ENCODE measurements at regions not wholly inside any gene's neighbourhood (a gene's known extent, or its start where the extent isn't known, plus 50 kb on each side); places are given as distances from the start of the nearest gene placed in this dataset.
"Not testable (repeated sequence)": the region's sequence is repeated elsewhere in the genome, so short reads cannot be mapped to it uniquely, and the experiment has no call there.

DNA sequence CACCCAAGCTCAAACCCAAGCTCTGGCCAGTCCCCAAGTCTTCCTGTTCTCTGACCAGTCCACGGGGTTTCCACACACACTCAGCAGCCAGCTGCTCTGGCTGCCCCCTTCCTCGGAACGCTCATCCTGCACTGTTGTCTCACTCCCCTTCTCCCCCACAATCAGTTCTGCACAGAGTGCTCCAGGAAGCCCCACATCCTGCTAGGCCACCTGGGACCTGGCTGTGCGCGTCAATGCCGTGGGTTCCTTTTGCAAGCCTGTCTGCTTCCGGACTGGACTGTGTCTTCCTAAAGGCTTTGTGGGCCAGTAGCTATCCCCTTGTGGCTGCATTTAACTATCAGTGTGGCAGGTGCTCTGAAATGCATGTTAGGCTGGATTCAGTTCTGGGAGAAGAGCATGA is 605.0 kb upstream of the RAB6C start:
- no peak for DNase-seq

DNA sequence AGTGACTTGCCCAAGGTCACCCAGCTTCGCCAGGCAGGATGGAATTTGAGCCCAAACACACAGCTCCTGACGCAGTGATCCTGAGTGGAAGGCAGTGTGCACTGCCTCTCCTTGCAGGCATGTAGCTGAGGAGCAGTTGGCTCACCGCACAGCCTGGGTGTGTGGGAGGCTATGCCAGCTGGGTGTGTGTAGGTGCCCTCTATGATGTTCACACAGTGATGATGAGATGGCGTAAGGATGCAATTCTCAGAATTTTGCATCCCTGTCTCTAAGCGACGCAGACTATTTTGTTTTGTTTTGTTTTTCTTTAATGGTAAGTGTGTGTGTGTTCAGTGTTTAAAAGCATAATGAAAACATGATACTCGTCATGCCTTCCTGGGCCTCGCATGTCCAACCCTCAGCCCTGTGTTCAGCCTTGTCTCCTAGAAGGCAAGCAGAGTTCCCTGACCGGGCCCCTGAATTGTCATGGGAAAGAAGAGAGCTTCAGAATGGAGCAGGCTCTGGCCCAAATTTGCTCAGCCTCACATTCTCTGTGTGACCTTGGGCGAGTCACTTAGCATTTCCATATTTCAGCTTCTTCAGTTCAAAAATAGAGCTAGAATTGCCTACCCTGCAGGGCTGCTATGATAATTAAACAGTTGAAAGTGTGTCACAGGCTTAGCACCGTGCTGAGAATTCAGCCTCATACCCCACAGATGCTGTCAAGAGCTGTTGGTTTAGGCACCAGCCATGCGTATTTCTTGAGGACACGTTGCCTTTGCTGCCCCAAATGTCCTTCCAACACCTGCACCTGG is 603.6 kb upstream of the RAB6C start:
- no peak for DNase-seq

DNA sequence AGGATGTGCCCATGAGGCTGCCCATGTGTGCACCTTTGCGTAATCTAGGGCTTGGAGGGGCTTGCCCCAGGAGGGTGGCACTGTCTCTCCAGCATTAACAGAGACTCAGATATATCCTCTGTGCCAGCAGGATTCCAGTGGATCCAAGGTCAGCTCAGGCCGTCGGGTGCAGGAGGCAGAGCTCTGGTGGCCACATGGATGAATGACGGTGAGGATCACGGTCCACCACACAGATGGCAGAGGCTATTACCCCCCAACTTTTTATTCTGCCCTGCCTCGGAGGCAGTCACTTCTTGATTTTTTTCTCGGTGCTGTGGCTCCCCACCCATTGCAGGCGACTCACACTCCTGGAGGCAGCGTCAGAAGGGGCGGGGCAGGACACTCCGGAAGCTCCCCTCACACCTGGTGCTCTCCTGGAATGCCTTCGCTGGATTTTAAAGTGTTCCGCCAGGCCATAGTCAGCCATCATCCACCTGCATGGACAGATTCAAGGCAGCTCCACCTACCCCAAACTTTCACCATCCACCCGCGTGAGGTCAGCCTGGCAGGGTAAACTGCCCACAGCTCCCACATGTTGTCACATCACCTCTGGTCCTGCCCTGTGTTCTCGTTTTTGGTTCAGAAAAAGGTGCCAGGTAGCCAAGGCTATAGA is 602.9 kb upstream of the RAB6C start:
- no peak for DNase-seq

DNA sequence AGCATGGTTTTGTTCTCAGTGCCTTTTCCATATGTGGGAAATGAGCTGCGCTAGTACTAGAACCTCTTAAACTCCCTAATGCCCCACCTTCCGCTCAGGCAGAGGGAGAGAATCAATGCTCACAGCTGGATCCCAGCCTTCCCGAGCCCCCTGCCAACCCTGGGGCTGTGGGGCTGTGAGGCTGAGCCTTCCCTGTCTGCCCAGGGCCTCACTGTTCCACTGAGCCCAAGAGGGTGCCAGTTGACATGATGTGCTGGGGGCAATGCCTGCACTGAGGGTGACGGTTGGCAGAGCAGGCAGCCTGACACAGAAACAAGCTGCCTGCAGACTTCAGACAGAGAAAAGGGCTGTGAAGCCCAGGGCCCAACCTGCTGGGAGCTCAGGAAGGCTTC is 602.4 kb upstream of the RAB6C start:
- DNase-seq, result no peak

DNA sequence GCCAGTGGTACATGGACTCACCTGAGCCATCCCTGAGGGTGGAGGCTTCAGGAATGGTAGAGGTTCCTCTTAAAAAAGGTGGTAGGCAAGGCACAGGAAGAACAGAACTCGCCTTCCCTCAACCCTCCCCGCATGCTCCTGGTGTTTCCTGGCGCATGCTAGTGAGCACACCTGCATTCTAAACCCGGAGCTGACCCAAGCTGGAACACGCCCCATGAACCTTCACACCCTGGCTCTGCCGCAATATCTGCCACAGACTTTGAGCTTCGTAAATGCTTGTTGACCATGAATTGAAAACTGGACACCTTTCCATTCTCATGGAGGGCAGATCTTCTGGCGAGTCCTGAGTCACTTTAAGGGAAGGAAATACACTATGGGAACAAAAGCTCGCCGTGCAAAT is 601.3 kb upstream of the RAB6C start:
- DNase-seq, result no peak

DNA sequence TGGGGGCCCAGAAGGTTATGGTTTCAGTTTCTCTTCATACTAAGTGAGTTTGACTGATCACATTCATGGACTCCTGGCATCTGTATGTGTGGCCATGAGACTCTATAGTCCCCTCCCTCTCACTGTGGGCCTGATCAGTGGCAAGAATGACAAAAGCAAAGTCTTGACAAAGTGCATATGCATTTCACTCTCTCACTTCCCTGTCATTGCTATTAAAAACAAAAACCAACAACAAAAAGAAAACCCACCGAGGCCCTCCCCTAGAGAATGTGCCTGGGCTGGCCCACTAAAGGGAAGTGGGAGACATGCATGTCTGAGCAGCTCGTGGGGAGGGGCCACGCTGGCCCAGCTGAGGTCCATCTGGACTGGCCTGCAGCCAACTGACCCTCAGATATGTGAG is 600.1 kb upstream of the RAB6C start:
- DNase-seq, result no peak

DNA sequence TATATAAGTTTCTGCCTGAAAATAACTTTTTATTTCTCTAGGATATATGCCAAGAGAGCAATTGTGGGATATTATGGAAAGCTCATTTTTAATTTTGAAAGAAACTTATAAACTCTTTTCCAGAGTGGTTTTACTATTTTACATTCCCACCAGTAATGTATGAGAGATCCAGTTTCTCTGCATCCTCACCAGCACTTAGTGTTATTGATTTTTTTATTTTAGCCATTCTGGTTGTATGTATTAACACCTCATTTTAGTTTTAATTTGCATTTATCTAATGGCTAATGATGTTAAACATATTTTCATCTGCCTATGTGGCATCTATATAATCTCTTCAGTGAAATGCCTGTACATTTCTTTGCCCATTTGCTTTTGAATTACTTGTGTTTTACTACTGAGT is 597.7 kb upstream of the RAB6C start:
- DNase-seq, result no peak

DNA sequence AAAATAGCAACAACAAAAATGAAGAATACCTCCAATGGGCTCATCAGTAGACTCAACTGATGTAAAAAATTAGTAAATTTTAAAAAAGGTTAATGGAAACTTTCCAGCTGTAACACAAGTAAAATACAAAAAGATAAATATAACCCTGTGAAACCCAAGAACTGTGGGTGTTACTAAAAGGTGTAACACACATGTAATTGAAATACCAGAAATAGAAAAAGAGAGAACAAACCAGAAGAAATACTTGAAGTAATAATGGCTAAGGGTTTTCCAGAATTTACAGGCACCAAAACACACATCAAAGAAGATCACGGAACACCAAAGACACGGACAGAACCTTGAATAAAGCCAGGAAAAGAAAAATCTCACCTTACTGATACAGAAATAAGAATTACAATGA is 590.6 kb upstream of the RAB6C start:
- no peak for DNase-seq

DNA sequence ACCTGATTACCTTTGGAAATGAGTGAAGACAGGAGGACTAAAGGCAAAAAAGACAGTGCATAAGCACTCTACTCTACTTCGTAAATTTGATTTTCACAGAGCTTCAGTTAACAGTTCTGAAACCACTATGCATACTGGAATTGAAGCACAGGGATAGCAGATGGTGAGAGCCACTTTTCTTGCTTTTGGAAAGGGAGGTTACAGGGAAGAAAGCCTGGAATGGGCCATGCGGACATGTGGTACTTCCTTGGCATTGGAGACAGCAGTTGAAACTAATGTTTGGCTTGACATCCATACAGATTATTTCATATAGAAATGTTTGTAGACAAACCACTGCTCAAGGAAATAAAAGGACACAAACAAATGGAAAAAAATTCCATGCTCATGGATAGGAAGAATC is 585.6 kb upstream of the RAB6C start:
- no peak for DNase-seq

DNA sequence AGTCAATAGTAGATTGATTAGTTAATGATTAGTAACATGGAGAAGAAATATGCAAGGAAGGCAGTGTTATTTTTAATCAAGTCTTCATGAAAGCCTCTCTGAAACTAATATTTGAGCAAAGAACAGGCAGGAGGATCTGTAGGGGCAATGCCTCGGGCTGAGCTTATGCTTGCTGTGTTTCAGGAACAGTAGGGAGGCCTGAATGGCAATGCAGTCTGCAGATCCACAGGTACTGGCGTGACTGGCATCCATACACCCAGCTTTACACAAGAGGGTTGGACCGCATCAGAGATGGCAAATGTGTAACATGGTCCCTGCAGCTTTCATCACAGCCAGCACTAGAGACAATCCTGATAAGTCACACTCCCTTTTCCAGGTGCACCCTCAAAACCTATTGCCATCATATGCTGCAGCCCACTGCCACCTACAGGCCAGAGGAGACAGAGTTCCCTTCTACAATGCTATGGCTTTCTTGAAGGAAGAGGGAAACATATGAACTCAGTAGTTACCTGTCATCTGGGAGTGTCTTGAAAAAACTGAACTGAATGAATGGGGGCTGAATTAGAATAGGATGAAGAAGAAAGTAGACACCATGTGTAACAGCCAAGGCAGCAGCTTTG is 582.4 kb upstream of the RAB6C start:
- DNase-seq, result no peak

DNA sequence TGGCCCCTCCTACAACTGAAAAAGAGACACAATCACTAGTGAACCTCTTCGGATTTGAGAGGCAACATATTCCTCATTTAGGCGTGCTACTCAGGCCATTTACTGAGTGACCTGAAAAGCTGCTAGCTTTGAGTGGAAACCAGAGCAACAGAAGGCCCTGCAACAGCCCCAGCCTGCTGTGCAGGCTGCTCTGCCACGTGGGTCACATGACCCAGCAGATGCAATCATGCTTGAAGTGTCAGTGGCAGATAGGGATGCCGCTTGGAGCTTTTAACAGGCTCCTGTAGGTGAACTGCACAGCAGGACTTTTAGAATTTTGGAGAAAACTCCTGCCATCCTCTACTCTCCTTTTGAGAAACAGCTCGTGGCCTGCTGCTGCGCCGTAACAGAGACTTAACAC is 578.6 kb upstream of the RAB6C start:
- DNase-seq, result no peak

DNA sequence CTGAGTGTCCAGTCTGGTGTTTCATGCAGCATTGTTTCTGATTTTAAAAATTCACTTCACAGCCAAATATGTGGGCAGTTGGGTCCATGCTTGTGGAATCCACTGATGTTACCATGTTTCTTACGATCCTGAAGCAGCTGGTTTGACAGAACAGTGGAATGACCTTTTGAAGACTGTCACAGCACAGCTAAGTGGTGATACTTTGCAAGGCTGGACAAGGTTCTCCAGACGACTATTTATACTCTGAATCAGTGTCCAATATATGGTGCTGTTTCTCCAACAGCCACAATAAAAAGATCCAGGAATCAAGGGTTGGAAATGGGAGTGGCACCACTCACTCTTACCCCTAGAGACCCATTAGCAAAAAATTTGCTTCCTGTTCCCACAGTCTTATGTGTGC is 577.4 kb upstream of the RAB6C start:
- no peak for DNase-seq

DNA sequence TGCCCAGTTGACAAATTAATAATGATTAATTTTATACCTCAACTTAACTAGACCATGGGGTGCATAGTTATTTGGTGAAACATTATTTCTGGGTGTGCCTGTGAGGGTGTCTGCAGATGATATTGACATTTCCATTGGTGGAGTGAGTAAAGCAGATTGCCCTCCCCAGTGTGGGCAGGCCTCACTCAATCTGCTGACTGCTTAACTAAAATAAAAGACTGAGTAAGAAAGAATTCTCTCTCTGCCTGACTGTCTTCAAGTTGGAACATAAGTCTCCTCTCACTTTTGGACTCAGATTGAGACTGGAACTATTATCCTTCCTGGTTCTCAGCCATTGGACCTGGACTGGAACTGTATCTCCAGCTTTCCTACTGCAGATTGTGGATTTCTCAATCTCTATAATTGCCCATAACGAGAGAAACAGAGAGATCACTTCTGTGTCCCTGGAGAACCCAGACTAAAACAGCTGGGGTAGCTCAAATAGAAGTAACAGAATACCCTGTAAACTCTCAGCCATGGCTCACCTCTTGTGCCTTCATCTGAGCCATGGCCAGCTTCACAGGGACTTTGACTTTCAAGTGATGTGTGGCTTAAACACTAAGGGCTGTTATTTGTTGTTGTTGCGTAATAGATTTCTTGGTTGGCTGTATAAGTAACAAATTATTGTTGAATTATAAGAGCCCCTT is 575.3 kb upstream of the RAB6C start:
- no peak for DNase-seq

DNA sequence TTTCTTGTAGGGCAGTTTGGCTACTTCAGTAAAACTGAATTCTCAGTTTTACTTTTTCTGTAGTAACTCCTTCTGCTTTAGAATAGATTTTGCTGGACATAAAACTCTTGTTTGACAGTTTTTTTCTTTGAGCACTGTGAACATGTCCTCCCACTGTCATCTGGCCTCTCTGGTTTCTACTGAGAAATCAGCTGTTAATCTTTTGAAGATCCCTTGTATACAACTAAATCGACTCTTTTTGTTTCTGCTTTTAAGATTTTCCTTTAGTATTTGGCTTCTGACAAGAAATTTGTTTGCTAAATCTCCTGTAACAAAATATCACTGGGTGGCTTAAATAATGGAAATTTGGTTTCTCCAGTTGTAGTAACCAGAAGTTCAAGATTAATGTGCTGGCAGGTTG is 570.9 kb upstream of the RAB6C start:
- no peak for DNase-seq

DNA sequence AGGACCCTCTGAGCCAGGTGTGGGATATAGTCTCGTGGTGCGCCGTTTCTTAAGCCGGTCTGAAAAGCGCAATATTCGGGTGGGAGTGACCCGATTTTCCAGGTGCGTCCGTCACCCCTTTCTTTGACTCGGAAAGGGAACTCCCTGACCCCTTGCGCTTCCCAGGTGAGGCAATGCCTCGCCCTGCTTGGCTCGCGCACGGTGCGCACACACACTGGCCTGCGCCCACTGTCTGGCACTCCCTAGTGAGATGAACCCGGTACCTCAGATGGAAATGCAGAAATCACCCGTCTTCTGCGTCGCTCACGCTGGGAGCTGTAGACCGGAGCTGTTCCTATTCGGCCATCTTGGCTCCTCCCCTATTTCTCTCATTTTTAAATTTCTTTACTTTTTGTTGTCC is 562.4 kb upstream of the RAB6C start:
- DNase-seq, result not testable (repeated sequence)

DNA sequence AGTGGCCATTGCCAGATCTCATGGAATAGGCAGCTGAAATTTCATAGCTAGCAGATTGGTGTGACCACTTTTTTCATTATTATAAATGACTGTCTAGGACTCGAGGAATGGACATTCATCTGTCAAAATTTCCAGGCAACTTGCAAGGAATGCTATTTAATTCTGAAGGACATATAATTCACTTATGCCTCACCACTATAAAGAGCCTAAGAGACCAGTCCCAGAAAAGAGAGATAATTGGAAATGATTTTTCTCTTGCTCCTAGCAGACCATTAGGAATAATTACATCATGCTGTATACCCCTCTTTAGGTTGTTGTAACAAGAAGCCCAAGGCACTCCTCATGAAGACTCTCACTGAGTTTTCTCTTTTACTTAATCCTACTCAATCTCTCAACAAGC is 557.4 kb upstream of the RAB6C start:
- no peak for DNase-seq

DNA sequence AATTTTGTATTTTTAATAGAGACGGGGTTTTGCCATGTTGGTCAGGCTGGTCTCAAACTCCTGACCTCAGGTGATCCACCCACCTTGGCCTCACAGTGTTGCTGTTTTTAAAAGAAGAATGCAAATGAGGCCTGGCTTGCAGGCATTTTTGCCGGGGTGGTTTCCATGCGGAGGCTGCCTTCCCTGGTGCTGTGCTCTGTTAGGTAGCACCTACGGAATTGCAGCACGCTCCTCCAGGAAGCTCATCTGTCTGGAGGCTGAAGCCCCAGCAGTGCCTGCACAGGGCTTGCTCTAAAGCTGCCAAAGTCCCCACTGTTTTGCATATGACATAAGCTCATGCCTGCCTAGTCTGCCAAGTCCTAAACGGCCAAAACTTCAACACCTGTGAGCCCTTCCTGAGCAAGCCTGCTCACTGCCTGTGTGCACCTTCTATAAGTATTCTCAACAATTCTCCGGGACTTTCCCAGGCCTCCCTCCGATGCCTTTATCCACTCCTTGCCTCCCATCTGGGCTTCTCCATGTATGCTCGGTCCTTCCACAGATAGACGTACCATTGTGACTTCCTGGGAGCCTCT is 551.3 kb upstream of the RAB6C start:
- DNase-seq, result no peak

DNA sequence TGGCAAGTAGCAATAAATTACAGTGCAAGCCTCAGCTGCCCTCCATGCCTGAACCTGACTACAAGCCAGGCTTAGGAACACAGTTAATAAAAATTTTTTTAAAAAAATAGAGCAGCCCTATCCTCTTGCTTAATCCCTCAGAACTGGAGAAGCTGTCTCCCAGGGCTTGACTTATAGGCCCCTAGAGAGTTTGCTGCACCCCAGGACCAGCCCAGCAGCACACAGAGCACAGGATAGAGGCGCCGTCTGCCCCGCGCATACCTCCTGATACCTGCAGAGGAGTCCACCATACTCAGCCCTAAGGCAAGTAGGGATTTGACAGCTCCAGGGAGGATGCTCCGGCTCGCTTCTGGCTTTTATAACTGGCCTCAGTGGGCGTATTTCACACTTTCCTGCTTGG is 548.6 kb upstream of the RAB6C start:
- DNase-seq, result no peak

DNA sequence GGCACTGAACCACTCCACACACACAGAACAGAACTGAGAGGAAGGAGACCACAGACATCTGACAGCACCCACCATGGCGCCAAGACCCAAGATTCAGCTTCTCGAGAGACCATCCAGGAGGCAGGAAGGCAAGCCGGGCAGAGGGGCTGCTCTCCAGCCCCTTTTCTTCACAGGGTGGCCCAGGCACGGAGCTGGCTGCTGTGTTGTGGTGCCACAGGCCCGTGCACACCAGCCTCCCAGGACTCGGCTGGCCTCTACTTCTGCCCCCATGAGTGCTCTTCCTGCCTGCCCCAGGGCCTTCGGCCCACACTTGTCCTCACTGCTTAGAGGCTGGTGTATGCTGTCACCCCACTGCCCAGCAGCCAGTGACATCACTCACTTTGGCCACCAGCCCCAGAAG is 547.6 kb upstream of the RAB6C start:
- no peak for DNase-seq

DNA sequence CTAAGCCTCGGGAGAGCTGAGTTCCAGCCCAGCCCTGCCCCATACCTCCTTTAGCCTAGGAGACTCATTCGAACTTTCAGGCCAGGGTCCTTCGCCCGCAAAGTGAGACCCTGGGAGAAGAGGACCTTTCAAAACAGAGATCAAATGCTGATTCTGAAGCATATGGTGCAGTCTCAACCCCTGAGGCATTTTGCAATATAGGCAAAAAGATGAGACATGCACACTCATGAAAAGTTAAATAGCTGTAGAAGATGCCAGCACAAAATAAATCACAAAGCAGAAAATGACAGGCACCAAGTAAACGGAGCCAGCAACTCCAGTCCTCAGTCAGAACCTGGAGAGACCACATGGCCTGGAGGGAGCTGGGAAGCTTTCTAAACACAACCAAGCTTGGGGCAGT is 542.7 kb upstream of the RAB6C start:
- no peak for DNase-seq

DNA sequence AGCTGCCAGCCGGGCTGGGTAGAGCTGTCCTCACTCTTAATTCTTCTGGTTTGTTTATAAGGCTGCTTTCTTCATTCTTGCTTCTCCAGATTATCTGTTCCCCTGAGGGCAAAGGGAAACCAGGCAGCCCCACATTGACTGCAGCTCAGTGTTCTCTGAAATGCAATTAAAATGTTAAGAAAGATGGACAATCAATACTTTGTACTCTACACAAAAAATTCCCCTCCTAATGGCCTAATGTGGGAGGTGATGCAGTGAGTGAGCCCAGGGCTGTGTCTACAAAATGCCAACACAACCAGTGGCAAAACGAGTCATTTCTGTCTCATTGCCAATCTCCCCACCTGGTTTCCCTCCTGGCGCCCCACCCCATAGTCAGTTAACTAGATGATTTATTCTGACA is 541.7 kb upstream of the RAB6C start:
- DNase-seq, result no peak

DNA sequence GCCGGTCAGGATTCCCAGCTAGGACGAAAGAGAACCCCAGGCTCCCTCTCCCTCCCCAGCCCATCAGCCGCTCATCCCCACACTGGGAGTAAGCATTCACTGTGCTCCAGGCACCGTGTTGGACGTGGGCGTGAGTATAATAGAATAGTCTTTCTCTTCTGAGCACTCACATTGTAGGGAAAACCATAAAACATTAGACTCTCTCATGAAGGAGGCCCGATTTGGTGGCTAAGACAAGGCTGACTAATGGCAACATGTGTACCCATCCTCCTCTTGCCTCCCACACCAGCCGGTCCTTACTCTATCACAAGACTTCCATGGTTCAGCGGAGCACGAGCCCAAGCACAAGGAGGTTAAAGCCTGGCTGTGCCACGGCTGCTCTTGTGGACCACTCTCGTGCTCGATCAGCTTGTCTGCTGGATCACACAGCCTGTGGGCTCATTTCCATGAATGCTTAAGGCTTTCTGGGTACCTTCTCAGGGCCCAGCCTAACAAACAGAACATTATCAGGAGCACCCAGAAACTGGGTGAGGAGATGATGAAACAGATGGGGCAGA is 540.9 kb upstream of the RAB6C start:
- DNase-seq, result no peak

Data from stimulated activated CD8-positive, alpha-beta memory T cell treated with anti-CD3 and anti-CD28 coated beads, Interleukin-4, amount 100 ng/mL, for 48 hours (primary cell).